HG03108 (cell line): ENCODE measurements at regions not wholly inside any gene's neighbourhood (a gene's known extent, or its start where the extent isn't known, plus 50 kb on each side); places are given as distances from the start of the nearest gene placed in this dataset.
"Not testable (repeated sequence)": the region's sequence is repeated elsewhere in the genome, so short reads cannot be mapped to it uniquely, and the experiment has no call there.

Experiments used
- ATAC-seq: cut with Tn5 transposase; IDR thresholded peaks from one replicate; pipeline ENCODE4 v1.9.1; 2021; ENCODE audit warnings: moderate library complexity; ENCODE audit not compliant: unreplicated experiment

DNA sequence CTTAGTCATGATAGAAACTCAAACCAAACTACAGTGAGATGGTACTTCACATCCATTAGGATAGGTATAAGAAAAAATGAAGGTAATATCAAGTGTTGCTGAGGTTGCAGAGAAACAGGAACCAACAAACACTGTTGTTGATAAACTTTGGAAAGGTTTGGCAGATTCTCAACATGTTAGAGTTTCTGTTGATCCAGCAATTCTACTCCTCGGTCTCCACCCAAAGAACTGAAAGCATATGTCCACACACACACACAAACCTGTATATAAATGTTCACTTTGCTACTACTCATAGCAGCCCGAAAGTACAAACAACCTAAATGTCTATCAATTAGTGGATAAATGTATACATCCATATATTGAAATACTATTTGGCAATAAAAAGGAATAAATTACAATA lies 128.3 kb upstream of the CARMIL1 start:
- no peak for ATAC-seq

DNA sequence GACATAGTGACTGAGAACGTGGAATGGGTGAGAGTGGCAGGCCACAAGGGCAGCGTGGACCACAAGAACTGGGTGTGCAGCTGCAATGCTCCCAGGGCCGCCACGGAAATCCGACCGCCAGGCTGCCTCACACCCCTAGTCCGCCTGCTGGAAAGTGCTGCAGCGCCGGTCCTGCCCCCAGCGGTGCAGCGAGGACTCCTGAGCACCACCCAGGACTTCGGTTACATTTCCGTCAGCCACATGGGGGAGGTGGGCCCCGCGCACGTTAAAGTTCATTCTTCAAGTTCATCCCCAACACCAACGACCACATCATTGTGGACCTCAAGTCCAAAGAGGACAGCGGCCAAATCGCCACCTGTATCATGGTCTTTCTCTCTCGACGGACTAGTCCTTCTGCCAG lies 126.1 kb upstream of the CARMIL1 start:
- no peak for ATAC-seq

DNA sequence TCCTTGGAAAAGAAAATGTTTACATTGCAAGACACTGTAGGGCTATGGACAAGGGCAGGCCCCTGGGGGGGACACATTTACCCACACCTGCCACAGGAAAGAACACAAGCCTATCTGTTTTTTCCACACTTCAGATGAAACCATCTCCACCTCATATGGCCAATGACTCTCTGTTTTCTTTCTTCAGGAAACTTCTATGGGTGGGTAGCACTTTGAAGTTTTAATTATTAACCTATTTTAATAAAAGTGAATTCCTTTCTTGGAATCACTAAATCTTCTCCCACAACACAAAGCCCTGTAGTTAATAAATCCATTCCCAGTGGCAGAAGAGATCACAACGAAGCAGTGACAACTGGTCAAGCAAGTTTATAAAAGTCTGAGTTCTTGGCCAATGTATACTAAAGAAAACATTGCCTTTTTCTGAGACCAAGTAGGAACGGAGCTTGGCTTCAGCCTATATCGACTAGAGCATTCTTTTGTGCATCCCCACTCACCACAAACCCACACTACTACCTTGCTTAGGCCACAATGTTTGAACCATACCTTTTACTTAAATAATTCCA lies 125.1 kb upstream of the CARMIL1 start:
- ATAC-seq, result no peak

DNA sequence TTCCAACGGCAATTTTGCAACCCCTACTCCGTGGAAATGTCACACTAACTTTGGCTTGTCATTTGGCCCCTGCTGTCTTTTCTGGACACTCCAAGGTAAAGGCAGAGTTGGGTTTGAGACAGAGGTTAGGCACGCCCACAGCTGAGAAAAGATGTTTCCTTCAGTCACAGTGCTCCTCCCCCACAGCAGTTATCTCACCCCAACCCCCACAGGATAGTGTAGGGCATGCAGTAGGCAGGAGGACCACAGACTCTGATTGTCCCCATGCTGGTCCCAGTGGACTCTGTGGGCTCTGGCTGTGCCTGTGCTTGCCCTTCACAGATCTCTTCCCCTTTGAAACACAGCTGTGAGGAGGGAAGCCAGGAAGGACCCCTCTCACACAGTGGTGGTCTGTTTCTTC lies 124.0 kb upstream of the CARMIL1 start:
- no peak for ATAC-seq

DNA sequence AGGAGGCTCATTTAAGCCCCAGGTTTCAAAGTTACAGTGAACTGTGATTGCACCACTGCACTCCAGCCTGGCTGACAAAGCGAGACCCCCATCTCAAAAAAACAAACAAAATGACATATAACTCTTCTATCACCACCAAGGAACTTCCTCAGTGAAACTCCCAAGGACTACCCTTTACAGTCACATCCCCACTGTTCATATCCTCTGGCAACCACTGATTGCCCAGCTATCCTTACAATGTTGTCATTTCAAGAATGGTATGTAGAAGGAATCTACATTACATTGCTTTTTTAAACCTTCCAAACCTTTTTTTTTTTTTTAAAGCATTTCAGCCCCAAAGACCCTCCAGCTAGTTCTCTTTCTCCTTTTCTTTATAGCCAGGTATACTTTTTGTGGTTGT lies 123.1 kb upstream of the CARMIL1 start:
- no peak for ATAC-seq

DNA sequence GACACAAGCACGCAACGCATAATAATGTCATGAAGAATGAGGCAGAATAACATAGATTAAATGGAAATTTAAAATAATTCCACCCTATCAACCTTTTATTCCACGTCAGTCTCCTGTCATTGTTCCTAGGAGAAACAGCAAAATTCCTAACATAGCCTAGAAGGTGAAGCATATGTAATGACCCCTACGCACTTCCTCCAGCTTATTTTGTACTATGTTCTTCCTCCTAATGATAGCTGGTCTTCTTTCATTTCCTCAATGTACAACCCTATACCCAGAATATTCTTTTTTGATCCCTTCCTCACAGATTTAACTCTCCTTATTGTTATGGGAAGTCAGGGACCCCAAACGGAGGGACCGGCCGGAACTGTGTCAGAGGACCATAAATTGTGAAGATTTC lies 122.0 kb upstream of the CARMIL1 start:
- no peak for ATAC-seq

DNA sequence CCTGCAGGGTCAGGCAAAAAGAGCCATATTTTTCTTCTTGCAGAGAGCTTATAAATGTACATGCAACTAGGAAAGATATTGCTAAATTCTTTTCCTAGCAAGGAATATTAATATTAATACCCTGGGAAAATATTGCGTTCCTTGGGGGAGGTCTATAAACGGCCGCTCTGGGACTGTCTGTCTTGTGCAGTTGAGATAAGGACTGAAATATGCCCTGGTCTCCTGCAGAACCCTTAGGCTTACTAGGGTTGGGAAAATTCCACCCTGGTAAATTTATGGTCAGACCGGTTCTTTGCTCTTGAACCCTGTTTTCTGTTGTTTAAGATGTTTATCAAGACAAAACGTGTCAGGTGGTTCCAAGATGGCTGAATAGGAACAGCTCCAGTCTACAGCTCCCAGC lies 121.3 kb upstream of the CARMIL1 start:
- no peak for ATAC-seq

DNA sequence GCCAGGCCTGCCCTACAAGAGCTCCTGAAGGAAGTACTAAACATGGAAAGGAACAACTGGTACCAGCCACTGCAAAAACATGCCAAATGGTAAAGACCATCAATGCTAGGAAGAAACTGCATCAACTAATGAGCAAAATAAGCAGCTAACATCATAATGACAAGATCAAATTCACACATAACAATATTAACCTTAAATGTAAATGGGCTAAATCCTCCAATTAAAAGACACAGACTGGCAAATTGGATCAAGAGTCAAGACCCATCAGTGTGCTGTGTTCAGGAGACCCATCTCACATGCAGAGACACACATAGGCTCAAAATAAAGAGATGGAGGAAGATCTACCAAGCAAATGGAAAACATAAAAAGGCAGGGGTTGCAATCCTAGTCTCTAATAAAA lies 119.0 kb upstream of the CARMIL1 start:
- ATAC-seq, result not testable (repeated sequence)

DNA sequence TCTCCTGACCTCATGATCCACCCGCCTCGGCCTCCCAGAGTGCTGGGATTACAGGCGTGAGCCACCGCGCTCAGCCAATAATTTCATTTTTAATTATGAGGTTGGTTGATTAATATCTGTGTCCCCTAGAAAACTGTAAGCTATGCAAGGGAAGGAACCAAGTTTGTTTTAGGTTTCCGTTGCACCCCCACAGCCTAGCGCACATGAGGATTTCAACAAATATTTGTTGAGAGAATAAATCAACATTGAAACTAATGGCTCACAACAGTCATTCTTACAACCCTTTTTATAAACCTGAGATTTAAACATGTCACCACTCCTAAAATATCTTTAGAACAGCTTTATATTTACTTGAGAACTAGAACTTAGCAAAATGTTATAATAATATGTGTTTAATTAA lies 114.0 kb upstream of the CARMIL1 start:
- ATAC-seq, result no peak

DNA sequence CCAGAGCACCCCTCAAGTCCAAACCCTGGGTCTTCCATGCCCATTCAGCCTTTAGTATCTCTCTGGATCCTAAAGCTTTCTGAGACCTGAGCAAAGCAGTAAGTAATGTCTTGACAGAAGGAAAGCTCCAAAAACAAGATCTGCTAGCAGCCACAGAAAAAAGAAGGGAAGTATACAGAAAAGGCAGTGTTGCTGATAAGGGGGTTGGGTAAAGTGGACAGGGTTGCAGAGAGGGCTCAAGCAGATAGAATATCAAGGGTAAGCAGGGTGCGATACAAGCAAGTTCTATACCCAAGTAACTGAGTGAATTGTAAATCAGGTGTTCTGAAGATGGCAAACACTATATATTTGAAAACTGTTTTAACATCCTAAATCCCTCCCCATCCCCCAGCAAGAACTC lies 113.4 kb upstream of the CARMIL1 start:
- no peak for ATAC-seq

DNA sequence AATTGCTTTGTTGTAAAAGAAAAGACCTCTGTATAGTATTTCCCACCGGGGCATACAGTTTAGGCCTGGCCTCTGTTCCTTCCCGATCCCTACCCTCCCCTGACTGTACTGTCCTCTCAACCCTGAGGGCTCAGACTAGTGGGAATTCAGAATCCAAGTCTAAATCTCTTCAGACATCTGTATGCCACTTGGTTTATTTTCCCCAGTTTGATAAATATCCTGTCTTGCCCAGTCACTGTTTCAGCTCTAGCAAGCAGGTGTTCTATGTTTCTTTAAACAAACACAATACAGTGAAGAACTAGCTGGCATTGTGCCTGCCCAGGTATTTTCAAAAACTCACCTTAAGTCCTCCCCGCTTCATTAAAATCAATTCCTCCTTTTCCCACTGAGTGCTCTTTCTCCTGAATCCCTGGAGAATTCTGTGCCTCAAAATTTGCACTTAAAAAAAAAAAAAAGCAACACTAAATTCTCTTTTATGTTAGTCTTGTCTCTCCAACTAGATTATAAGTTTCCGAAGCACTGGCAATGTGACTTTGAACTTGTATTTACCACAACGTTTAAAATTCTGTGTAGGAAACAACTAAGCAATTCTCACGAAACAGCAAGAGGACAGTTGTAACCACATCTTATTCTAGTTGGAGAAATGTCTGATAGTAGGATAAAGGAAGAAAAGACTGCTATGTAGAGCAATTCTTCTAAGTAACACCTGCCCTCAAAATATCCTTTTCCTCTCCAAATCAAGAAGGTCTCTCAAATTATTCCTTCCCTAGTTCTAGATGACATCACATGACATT lies 112.0 kb upstream of the CARMIL1 start:
- no peak for ATAC-seq

DNA sequence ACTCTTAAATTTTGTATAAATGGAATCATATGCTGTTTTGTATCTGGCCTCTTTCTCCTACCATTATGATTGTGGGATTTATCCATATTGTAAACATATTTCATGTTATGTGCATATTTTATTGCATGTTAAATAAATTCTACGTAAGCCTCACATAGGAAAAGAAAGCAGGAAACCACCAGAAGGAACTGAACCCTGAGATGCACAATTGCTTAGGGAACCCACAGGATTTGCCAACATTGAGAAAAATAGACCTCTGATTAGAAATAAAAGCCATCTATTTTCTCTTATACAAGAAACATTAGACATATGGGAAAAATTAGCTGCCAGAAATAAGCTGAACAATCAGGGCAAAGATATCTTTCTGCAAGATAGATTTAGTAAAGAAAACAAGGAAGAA lies 111.2 kb upstream of the CARMIL1 start:
- ATAC-seq, result no peak

DNA sequence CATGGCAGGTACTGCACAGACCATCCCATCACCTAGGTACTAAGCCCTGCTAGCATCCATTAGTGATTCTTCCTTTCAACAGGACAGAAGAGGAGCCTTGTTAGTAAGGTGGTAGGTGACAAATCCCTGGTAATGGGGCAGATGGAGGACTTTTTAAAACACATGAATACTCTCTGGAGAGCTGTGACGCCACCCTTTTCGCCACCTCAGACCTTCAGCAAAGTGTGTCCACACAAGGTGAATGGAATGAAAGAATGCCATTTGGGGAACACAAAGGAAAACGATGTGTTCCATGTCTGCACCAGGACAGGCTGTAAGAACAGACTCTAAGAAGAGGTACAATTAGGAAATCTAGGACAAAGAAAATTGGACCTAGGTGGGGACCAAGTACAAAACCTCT lies 110.5 kb upstream of the CARMIL1 start:
- ATAC-seq, result no peak

DNA sequence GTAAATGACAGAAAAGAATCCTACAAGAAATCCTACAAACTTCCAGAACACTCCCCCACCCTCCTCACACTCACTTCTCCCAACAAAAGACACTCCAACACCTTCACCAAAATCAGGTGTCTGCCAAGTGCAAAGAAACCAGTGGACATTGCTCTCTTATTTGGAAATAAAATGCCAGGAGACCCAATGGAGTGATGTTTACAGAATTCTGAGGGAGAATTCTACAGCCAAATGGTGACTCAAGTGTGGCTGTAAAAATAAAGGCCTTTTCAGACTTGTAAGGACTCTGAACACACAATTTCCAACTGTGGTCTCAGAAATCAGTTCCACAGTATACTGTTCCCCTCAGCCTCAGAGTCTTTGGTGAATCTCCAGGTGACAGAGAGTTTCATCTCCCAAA lies 109.6 kb upstream of the CARMIL1 start:
- ATAC-seq, result no peak

DNA sequence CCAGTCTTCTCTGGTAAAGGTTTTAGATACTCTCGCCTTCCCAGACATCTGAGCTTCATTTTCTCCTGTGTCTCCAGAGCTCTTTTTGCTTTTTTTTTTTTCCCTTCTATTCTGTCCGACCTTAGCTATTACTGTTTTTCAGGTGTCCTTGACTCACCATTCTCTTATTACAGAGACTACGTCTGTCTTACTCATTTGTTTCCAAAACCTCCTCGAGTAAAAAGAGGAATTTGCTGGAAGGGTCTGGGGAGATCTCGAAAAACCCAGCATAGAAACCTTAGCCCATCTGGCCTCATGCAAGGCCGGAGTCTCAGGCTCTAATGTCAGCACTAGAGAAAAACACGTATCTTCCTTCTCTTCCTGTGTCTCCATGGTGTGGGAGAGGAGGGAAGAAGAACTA lies 109.2 kb upstream of the CARMIL1 start:
- no peak for ATAC-seq

DNA sequence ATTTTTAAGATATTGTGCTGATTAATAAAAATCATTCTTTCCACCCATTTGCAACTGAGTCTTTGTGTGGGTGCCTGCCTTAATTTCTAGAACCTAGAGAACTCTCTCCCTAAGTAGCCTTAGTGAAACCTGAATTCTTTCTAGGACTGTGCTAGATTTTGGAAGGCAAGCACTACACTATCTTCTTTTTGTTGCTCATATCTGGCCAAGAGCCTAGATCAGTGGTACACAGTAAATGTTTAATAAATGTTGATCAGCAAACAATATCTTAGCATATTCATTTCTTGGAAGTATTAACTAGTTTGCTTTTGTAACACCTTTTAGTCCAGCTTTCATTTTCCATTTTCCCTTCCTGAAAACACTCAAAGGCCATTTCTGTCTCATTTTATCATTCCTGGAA lies 108.5 kb upstream of the CARMIL1 start:
- no peak for ATAC-seq

DNA sequence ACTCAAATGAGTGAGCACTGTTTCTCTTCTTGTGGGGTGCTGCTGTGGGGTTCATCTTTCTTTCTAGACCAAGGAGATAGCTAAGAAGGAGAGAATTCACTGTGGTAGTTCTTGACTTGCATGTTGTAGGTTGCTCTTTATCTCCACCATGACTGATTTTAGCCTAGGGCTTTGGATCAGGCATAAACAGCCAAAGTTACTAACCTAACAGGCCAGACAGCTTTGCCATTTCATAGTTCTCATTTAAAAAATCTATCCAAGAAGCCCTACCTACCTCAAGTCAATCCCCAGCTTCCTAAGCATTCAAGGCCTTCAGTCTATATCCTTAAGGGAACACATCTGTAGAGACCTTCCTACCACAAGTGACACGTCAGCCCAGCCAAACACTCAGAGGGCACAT lies 107.9 kb upstream of the CARMIL1 start:
- ATAC-seq, result no peak

DNA sequence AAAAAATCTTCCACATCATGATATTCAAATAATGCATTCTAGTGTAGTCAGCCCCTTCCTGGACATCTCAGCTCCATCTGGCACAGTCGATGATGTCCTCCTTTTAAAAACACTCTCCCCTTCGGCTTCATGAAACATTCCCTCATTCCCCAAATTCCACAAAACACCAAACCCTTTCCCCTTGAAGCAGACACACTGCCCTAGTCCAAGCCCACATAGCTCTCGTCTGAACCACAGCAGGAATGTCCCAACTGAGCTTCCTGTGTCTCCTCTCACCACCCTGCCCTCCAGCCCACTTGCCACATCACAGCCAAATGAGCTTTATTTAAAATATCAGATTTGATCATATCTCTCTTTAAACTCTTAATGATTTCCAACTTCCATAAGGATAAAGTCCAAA lies 106.4 kb upstream of the CARMIL1 start:
- ATAC-seq, result no peak

DNA sequence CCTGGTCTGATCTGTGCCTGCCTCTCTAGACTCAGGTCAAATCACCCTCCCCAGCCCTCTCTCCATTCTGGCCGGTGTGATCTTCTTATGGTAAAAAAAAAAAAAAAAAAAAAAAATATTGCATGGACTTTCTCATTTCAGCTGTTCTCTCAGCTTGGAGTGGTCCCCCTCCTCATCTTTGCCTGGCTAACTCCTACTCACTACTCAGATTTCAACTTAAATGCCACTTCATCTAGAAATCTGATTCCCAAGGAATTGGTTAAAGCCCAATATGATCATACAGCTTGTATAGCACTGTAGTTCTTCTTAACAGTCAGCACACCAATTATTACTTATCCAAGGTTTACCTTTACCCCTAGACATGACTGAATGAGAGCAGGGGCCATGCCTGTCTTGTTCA lies 105.9 kb upstream of the CARMIL1 start:
- ATAC-seq, result no peak

DNA sequence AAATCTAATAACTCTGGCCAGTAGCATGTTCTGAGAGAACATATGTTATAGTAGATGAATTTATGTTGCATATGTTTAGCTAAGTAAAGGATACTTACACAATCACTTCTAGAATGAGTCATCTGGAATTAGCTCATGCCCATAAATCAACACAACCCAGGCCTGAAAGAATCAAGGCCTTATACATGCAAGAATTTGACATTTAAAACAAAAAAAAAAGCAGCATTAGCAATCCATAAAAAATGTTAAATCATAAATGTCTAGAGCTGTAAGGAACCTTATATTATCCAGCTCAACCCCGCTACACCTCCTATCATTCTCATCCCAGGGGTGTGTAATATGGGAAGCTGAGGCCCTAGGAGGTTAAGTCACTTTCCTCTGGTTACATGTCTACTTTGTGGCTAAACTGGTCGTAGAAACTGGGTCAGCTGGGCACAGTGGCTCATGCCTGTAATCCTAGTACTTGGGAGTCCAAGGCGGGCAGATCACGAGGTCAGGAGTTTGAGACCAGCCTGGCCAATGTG lies 105.2 kb upstream of the CARMIL1 start:
- ATAC-seq, result no peak

DNA sequence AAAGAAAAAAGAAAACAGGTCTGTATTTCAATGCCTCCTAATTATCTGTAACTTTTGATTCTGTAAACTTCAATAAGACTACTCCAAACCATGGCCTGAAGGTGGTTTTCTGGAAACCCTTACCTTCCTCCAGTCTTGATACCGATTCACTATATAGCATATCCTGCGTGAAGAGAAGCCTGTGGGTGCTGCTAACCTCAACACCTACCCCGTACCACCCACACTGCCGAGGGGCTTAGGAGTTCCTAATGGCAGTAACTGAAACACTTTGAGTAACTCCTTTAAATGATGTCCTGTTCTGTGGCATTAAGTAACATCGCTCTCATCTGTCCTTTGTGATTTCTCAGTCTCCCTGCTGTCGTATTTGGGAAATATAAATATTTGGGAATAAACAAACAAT lies 104.5 kb upstream of the CARMIL1 start:
- ATAC-seq, result no peak

DNA sequence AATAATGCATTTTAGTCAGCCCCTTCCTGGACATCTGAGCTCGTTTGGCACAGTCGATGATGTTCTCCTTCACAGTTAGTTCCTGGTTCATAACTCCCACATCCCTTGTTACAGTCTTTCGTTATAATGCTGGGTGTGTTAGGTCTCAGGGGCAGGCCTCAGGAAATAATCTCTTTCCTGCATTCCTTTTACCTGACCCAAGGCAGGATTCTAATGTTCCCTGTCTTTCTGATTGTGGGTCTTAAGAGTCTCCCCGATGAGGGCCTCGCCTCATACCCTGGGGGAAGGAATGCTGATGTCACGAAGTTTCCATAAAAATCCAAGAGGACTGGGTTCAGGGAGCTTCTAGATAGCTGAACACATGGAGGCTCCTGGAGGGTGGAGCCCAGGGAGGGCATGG lies 104.0 kb upstream of the CARMIL1 start:
- ATAC-seq, result no peak

DNA sequence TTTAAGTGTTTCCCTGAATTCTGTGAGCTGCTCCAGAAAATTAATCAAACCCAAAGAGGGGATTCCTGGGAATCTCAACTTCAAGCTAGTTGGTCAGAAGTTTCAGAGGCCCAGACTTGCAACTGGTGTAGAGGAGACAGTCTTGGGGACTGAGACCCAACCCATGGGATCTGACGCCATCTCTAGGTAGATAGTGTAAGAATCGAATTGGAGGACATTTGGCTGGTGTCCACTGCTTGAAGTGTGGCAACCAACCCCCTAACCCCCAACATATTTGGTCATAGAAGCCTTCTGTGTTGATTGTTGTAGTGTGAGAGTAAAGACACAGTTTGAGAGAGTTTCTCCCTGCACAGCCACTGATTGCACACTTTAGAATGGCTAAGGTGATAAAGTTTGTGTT lies 103.5 kb upstream of the CARMIL1 start:
- ATAC-seq, result no peak
